ENCODE measurements at regions not wholly inside any gene's neighbourhood (a gene's known extent, or its start where the extent isn't known, plus 50 kb on each side); places are given as distances from the start of the nearest gene placed in this dataset.

DNA sequence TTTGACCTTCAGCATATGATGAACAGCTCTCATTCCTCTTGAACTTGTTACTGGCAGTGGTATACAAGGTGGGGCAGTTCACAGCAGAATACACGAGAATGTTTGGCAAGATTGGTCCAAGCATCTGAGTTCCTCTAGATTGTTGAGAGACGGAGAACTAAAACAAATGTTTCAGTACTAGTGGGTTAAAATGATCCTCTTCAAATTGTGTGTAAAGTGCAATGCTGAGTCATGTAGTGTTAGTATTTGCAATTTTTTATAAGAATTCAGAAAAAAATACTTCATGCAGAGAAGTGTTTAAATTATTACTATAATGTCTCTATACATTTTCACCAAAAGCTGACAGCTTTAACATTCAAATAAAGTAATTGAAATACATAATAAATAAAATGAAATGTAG, 879.8 kb downstream of the TFAP2A start:
- Histone ChIP-seq H3K27me3 (no peaks in the 10 kb centered on the region), H3K4me1 (no peaks in the 10 kb centered on the region), H3K36me3 (no peaks in the 10 kb centered on the region), H3K27ac (no peak overlapping the region), H3K4me3 (no peak overlapping the region), H3K9me3 (no peaks in the 10 kb centered on the region)
- DNase-seq (no peak), ATAC-seq (no peak)
- intact Hi-C loops (cut with DNase I; ENCODE audit: low total_unique reads) (no loop called here), in situ Hi-C loops (cut with MboI; ENCODE audit: low sequenced_read_pairs in 4 of 4) (loop anchor here in 1 of 4 donors (25.0 kb wide), 1 partner anchor 902 kb away; no protein-coding TSS in a partner anchor)
- TF ChIP-seq, protein P1, sequence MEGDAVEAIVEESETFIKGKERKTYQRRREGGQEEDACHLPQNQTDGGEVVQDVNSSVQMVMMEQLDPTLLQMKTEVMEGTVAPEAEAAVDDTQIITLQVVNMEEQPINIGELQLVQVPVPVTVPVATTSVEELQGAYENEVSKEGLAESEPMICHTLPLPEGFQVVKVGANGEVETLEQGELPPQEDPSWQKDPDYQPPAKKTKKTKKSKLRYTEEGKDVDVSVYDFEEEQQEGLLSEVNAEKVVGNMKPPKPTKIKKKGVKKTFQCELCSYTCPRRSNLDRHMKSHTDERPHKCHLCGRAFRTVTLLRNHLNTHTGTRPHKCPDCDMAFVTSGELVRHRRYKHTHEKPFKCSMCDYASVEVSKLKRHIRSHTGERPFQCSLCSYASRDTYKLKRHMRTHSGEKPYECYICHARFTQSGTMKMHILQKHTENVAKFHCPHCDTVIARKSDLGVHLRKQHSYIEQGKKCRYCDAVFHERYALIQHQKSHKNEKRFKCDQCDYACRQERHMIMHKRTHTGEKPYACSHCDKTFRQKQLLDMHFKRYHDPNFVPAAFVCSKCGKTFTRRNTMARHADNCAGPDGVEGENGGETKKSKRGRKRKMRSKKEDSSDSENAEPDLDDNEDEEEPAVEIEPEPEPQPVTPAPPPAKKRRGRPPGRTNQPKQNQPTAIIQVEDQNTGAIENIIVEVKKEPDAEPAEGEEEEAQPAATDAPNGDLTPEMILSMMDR (IDR thresholded peaks at IDR 0.05 in 4 of 5, conservative IDR thresholded peaks at IDR 0.05 in 1 of 5): no peak
- TF ChIP-seq POLR2A (IDR thresholded peaks at IDR 0.05): no peak

DNA sequence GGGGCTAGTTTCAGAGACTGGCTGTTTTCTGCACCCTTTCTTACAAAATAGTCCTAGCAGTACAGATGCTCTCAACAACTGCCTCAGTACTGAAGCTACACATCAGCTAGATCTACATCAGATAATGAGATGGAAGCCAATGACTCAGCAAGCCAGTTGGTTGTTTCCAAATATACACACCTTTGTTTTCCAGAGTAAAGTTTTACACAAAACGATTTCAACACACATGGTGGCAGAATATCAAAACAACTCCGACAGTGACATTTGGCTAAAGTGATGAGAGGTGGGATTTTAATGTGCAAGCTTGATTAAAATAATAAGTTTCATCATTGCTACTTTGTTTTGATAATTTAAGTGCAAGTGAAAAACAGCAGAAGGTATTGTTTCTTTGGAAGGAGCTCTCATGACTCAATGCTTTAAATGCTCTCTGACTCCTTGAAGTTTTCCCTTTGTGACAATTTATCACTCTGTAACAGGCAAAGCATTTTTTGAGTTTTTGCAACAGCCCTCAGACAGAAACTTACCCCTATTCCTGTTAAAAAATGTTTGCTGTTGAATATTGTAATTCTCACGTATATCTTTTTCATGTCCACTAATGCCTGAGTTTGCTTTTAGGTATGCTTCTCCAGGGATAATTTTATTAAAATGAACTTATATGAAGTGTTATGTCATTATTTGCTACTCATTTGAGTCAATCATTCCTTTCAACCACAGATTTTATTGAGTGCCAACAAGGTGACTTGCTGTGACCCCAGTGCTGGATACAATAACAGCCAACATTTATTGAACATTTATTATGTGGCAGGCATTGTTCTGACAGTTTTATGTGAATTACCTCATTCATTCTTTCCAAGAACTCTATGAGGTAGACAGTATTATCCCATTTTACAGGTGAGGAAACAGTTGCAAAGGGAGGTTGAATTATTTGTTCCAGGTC, 882.0 kb downstream of the TFAP2A start:
- no peak for ATAC-seq
- Histone ChIP-seq H3K4me3 (no peak overlapping the region), H3K36me3 (no peaks in the 10 kb centered on the region), H3K4me1 (no peaks in the 10 kb centered on the region), H3K9me3 (no peaks in the 10 kb centered on the region), H3K27ac (no peak overlapping the region), H3K27me3 (no peaks in the 10 kb centered on the region)
- in situ Hi-C loops (cut with MboI; ENCODE audit: low sequenced_read_pairs in 4 of 4): loop anchor here in 1 of 4 donors (25.0 kb wide), 1 partner anchor 904 kb away; no protein-coding TSS in a partner anchor
- no peak for TF ChIP-seq POLR2A (IDR thresholded peaks at IDR 0.05)
- TF ChIP-seq, protein P1 (IDR thresholded peaks at IDR 0.05 in 4 of 5, conservative IDR thresholded peaks at IDR 0.05 in 1 of 5): no peak
- intact Hi-C loops (cut with DNase I; ENCODE audit: low total_unique reads): no loop called here
- DNase-seq: no peak

DNA sequence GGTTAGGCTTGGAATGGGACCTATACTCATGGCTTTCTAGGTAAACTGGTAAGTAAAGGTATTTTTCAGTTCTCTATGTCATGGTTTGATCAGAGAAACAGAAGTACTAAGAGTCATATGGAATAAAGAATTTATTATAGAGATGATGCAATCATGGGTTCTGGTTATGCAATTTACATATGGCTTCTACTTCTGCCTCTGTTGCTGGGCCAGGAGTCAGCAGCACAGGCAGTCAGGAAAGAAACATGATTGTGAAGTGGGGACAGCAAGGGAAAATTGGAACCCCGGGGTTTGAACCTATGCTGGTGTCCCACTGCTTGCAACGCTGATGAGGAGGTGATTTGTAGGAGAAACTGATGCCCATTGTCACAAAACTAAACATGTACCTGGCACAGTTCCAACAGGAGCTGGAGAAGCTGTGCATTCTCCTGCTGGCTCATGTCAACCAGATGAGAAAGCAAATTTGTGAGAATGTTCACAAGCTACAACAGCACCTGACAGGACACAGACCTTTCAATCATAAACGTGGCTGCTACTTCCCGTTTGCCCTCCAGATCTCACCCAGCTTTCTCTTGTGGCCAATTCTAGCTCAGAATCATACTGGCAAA, 887.1 kb downstream of the TFAP2A start:
- Histone ChIP-seq H3K27ac (no peak overlapping the region), H3K9me3 (no peaks in the 10 kb centered on the region), H3K4me1 (no peaks in the 10 kb centered on the region), H3K36me3 (no peaks in the 10 kb centered on the region), H3K4me3 (no peak overlapping the region), H3K27me3 (no peaks in the 10 kb centered on the region)
- ATAC-seq (no peak), DNase-seq (no peak)
- TF ChIP-seq, protein P1 (IDR thresholded peaks at IDR 0.05 in 4 of 5, conservative IDR thresholded peaks at IDR 0.05 in 1 of 5): no peak
- TF ChIP-seq POLR2A (IDR thresholded peaks at IDR 0.05): no peak
- intact Hi-C loops (cut with DNase I; ENCODE audit: low total_unique reads) (no loop called here), in situ Hi-C loops (cut with MboI; ENCODE audit: low sequenced_read_pairs in 4 of 4) (loop anchor here in 1 of 4 donors (25.0 kb wide), 1 partner anchor 910 kb away; no protein-coding TSS in a partner anchor)

DNA sequence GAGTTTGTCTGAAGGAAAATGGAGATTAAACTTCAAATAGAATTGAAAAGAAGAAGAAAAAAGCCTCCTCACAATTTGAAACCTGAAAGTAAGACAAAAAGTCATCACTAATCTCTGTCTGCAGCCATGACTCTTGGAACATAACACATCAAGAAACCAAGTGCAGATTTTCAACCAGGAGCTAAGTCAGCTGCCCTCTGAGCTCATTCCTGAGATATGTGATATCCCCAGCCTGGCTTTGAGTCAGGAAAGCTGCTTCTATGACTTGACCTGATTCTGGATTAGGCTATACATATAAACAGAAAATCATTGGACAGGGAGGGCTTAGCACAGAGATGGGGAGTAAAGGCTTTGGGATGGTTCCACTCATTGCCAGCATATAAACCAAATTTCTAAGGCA, 891.4 kb downstream of the TFAP2A start:
- Histone ChIP-seq H3K36me3 (no peaks in the 10 kb centered on the region), H3K4me1 (no peaks in the 10 kb centered on the region), H3K4me3 (no peak overlapping the region), H3K9me3 (no peaks in the 10 kb centered on the region), H3K27ac (no peak overlapping the region), H3K27me3 (no peaks in the 10 kb centered on the region)
- DNase-seq (no peak), ATAC-seq (no peak)
- in situ Hi-C loops (cut with MboI; ENCODE audit: low sequenced_read_pairs in 4 of 4) (no loop called here), intact Hi-C loops (cut with DNase I; ENCODE audit: low total_unique reads) (no loop called here)
- TF ChIP-seq, protein P1 (IDR thresholded peaks at IDR 0.05 in 4 of 5, conservative IDR thresholded peaks at IDR 0.05 in 1 of 5): no peak
- no peak for TF ChIP-seq POLR2A (IDR thresholded peaks at IDR 0.05)

Measured in gastrocnemius medialis (tissue), 4 donors.